HL-60/S4 treated with retinoic acid at 250 ng/mL for 4 days and 3 days (cell line): ENCODE measurements at regions not wholly inside any gene's neighbourhood (a gene's known extent, or its start where the extent isn't known, plus 50 kb on each side); places are given as distances from the start of the nearest gene placed in this dataset.

Source experiments
- in situ Hi-C: fragments of 300-500 bp; cut with MboI; formaldehyde crosslinking; loops from 2 replicates; pipeline ENCODE4 v1.7.0; 2022; ENCODE audit warnings: low sequenced_read_pairs

DNA sequence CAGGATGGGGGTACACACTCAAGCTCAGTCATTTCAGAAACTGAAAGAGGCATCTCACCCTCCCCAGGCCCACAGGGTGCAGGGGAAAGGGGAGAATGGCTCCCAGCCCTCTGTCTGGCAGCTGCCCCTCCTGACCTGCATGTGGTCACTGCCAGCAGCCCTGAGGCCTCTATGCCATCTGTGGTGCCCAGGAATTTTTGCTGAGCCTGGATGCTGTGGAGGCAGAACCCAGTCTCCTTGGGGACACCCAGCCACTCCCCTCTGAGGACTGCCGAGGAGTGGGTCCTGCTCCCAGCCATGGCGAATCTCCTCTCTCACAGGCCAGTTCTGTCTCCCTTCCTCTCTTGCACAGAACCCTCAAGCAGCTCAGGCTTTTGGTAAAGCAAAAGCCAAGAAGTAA lies 104.0 kb upstream of the ALDH1B1 start:
- in situ Hi-C loops = no loop called here

DNA sequence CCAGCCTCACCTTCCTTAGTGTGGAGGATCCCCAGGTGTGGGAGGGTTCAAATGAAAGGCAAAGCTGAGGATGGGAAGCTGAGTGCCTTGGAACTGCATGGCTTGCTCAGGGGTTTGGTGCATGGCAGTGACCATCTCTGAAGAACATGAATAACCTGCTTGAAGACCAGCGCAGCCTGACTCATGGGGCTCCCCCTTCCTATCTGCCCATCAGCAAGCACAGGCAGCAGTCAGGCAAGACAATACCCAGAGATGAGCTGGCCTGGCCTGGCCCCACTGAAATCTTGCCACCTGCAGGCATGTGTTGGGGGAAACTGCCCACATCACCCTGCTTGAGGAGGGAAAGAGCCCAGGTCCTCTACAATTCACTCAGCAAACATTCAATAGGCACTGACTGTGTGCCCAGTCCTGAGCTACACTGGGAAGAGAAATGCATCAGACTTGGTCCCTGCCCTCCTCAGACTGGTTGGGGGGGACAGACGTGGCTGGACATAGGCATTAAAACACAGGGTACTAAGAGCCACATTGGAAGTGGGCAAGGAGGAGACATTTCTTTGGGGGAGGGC lies 105.0 kb upstream of the ALDH1B1 start:
- in situ Hi-C loops = no loop called here

DNA sequence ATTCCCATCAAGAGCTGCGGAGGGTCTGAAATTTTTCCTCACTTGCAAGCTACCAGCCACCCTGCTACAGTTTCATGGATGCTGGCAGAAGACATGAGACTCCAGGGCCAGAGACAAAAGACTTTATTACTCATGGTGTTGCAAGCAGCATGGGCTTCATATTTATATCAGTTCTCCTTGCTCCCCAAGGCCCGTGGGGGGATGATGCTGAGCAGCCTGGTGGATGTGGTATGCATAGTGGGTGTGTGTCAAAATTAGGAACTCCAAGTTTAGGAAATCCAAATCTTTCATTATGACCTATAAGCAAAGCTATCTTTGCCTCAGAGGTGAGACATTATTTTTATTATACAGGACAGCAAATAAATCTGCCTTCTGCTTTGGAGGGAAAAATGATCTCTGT lies 105.7 kb upstream of the ALDH1B1 start:
- in situ Hi-C loops = no loop called here

DNA sequence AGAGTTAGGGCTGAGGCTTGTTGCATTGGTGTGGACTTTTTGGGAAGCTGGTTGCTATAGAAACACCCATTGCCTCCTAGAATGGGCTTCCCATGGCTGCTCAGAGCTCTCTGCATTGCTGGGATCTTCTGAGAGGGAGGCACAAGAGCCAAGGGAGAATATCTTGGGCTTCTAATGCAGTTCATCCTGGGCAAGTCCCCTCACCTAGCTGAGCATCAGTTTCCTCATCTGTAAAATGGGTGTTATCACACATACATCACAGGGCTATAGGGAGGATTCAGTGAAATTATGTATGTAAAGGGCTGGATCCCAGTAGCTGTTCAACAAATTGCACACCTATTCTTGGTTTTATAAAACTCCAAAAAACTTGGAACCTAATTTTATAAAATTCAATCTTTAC lies 106.1 kb upstream of the ALDH1B1 start:
- in situ Hi-C loops = no loop called here

DNA sequence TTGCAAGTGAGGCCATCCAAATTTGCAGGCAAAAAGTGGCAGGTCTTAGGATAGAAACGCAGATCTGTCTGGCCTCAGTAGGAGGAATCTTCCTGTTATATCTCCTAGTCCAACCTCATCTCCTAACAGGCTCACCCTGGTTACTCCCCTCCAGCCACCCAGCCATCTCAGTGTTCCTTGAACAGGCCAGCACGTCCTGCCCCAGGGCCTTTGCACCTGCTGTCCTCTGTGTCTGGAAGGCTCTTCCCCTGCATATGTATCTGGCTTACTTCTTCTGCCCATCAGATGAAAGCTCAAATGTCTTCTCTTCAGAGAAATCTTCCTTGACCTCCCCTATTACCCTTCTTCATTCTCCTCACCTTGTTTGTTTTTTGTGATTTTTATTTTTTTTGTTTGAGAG lies 107.3 kb upstream of the ALDH1B1 start:
- in situ Hi-C loops = no loop called here

DNA sequence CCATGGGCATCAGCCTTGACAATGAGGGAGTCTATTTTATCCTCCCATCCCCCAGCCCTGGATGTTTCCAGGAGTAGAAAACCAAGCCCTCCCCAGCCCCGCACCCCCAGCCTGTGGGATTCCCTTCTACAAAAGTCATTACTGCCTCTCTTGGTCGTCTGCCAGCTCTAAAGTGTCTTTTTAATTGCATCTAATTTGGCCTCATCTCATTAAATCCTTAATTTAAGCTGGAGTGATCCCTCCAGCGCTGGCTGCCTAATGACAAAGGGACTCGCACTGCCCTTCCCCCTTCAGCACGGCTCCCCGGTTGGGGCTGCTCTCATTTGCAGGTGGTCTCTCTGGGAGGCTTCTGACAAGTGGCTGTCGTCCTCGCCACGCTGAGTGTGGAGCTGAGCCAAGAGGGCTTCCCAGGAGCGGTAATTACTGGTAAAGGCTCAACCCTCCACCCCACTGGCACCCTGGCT lies 107.9 kb upstream of the ALDH1B1 start:
- in situ Hi-C loops = no loop called here

DNA sequence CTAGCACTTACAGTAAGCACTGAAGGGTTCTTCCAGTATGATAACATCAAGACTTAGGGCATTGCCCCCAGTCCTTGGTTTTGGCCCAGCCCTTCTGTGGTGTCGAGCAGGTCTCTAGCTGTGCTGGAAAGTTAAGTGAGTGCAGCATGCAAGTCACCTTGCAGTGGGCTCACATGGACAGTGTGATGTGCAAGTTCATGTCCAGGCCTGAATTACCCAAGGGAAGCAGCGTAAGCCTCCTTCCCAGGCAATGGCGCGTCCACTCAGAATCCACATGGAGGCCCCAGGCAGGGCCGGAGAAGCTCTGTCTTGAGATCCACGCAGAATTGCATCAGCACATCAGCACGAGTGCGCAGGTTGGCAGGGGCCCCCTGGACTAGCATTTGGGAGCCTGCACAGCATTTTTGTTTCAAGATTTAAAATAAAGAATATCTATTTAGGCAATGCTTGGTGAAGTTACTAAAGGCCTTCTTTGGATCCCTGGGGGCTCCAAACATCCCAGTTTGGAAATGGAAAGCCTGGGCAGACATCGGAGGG lies 108.4 kb upstream of the ALDH1B1 start:
- in situ Hi-C loops = no loop called here

DNA sequence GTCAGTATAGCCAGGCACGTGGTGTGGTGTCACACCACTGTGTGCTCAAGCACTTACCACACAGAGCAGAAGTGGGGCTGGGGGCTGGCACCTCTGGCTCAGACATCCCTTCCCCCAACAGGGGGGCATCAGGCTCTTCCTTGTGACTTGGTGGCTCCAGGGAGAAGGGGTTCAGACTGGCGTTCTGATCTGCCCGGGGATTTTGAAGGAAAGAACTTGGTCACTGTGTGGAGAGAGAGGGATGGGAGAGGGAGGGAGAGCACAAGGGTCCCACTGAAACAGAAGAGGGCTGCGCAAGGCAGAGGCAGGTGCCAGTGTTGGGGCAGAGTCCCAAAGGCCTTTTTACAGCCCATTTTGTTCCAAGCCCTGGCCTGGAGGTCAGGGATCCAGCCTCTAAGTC lies 109.7 kb upstream of the ALDH1B1 start:
- in situ Hi-C loops = no loop called here

DNA sequence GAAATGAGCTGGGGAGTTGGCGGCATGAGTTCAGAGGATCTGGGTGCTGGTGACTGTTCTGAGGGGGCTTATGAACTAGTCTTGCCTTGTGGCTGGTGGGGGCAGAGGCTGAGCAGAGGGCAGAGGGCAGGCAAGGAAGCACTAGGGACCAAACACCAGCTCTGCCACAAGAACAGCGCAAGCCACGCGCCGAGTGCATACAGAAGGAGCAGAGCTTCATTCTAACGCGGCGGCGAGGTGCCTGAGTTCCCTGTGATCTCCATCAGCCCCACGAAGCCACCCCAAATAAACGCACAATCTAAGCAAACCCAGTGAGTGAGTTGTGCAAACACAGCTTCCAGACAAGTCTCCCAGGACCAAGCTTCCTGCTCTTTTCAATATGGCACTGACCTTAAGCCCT lies 110.6 kb upstream of the ALDH1B1 start:
- in situ Hi-C loops = no loop called here

DNA sequence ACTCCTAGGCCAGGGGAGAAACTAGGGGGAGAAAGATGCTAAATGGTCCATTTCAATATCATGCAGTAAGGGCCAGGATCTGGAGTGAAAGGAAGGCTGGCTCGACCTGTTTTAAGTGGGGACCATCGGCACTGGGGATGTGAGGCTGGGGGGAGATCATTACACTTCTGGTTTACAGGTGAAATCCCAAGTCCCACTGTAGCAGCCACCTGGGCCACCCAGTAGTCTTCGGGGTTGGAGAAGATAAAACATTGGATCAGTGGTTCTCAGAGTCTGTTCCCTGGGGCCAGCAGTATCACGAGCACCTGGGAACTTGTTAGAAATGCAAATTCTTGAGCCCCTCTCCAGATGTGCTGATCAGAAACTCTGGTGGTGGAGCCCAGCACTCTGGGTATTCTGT lies 111.3 kb upstream of the ALDH1B1 start:
- in situ Hi-C loops = no loop called here

DNA sequence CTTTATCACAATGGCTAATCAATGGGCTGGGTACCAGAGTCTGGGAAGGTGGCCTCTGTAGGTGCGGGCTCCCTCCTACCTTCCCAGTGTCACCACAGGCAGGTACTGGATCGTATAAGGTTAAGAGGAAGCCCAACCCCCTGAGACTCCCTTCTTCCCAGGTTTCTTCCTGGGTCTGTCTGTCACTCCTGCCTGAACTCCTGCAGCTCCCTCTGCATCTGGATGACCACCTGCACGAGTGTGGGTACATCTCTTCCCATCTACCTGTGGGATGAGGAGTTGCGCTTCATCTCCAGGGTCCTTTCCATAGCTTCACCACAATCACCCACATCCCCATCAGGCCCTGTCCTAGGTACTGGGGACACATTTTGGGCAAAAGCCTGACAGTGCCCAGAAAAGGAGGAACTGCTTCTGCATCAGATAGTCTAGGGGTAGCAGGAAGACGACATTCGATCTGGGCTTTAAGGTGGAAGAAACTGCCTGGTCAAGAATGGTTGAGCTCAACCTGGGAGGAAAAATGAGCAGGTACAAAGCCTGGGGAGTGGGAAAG lies 112.2 kb upstream of the ALDH1B1 start:
- in situ Hi-C loops = no loop called here

DNA sequence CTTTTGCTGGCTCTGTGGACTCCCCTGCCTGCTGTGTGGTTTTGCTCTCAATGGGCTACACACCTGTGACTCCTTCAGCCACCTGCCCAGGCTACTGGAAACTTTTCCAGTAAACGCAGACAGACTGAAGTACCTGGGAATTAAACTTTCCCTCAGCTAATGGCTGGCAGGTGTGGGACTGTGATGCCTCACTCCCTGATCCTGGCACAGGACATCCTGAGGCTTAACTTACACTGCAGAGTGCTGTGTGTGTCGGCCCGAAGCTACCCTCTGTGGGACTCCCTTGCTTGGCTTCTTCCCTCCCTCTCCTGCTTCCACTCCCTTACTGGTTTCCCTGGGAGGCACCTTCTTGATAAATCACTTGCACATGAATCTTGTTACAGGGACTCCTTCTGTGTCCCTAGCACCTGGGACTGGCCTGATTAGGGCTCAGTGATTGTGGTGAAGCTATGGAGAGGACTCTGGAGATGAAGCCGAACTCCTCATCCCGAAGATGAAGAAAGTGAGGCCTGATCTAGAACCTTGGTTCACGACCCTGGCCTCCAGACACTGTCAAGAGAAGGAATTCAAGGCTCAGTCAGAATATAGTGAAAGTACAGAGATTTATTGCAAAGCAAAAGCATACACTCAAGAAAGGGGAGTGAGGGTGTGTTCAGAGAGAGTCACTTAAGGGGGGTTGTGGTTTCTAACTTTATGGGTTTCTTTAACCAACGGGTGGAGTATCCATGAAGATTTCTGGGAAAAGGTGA lies 113.4 kb upstream of the ALDH1B1 start:
- in situ Hi-C loops = no loop called here

DNA sequence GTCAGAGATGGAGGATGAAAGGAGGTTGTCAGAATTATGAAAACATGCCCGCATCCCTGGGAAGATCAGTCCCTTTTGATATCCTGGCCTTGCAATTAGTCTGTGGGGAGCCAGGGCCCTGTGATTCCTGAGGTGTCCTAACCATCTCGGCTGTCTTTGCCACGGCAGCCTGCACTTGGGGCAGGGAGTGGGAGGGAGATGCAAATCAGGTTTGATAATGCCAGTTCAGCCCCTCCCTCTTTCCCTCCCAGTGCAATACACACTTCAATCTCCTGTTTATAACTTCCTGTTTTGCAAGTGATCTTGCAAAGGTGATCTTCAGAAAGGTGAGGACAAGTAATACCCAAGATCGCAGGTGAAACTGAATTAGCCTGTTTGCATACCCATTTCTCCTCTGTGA lies 114.0 kb upstream of the ALDH1B1 start:
- in situ Hi-C loops = no loop called here

DNA sequence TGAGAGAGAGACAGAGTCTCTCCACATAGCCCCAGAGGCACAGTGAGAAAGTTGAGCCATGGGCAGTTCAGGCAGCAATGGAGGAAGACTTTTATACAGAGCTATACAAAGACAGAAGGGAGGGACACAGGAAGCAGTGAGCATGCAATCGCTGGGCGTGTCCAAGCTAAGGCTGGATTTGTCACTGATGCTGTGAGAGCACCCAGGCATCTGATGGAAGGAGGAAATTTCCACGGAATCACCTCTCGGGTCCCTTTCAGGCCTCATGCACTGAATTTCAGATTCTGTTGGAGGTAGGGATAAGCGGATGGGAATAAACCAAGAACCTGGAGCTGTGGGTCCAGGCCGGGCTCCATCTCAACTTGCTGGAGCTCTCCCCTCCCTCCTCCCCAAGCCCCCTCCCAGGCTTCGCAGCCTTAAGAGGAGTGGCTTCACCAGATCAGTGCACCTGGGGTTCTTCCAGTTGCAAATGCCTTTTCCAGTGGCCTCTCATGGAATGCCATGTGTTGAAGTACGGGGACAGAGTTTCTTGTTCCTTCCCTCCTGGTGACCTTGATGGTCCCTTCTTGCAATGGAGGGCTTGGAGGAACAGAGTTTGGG lies 114.8 kb upstream of the ALDH1B1 start:
- in situ Hi-C loops = no loop called here

DNA sequence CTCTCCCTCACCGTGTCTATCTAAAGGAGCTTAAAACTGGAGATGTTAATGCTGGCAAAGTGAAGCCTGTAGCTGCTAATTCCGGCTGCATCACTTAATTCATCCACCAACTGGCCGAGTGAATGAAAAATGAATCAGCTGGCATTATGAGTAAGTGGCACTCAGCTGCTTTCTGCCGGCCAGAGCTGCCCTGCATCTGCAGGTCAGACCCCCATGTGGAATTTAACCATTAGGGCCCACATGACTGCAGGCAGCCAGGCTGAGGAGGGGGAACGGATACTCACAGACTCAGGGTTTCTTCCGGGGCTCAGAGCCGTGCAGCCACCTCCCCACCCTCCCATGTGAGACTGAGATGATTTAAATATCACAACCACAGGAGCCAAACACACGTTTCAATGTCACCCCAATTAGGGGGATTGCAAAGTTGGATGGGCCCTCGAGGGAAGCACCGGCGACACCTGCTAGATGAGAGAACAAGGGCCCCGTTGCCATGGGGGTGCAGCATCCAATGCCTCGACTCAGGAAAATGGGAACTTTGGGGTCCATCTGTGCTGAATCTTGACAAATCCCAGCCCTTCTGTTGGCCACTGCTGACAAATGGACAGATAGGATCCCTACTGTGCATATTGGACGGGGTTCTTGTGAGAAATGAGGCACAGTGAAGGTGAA lies 115.6 kb upstream of the ALDH1B1 start:
- in situ Hi-C loops = no loop called here

DNA sequence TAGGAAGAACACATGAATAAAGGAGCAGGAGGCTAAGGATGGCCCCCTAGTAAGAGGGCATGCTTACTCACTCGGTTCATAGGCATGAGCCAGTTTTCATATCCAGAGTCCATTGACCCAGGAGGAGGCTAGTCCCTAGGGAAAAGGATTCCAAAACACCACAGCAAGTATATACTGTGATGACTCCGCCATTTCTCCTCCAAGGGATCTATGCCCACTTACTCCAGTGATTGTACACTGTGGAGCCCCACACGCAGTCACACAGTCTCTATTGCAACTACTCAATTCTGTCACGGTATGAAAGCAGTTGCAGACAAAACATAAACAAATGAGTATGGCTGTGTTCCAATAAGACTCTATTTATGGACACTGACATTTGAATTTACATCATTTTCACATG lies 117.7 kb upstream of the ALDH1B1 start:
- in situ Hi-C loops = no loop called here

DNA sequence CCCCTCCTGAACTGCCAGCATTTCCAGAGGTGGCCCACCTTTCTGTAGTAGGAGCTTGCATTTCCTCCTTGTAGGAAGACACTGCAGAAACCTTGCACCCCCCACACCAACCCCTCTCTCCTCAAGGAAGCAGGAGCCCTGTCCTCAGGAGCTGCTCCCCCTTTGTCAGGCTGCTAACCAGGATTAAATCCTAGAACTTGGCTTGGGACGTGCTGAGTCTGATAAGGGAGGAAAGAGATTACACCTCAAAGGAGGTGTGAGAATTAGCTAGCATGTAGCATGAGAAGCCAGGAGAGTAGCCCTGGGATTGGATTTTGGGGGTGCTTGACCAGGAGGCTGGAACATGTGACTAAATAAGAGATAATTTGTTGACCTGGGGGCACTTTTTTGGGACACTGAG lies 119.8 kb upstream of the ALDH1B1 start:
- in situ Hi-C loops = no loop called here

DNA sequence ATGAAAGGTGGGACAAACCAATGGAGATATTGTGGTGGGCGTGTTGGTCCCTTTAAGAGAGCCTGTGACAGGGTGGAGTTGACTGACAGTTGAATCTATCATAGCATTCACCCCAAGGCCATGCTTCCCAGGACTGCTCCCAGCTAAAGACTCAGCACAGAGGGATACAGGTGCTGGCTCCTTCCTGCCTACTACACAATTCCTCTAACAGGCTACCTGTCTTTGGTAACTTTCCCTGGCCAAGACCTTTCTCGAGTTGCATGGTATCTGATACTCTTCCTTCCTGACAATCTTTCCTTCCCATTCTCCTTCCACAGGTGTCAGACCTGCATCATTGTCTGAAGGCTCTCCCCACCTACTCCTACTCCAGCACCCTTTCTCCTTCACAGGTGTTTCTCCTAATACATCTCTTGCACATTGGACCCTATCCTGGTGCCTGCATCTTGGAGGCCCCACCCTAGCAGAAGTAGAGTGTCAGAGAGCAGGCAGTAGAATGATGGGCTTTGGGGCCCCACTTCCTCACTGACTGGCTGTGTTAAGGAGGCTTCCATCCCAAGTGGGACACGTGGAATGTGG lies 120.7 kb upstream of the ALDH1B1 start:
- in situ Hi-C loops = no loop called here

DNA sequence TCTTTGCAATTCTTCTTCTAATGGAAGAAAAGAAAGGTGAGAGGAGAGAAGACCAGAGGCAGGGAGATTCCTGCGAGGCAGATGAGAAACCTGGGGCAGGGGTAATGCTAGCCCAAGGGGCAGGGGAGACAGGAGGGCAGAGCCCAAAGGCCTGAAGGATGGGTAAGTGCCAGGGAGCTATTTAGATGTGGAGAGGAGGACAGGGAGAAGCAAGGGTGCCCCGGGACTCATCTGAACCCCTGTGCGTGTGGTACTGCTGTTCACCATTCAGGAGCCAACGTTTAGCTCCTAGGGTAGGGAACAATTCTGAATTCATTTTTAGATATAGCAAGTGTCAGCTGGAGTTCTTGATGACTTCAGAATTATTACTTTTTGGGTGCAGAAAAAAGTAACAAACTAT lies 122.7 kb upstream of the ALDH1B1 start:
- in situ Hi-C loops = no loop called here

DNA sequence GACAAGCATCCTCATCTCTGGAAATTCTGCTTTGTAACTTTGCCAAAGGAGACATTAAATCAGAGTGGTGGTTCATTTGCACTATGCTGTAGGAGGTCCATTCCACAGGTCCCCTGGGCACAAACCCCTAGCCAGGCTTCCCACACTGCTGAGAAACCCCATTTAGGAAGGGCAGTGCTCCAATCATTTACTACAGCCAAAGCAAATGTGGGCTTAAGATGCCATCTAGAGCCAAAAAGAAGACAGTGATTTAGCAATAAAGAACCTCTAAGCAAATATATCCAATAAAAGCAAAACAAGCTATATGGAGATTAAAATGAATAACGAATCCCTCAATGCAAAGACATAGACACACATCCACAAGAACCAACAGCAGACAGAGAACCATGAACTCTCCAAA lies 129.0 kb upstream of the ALDH1B1 start:
- in situ Hi-C loops = no loop called here
